NCI-H345 (cell line): ENCODE measurements at regions not wholly inside any gene's neighbourhood (a gene's known extent, or its start where the extent isn't known, plus 50 kb on each side); places are given as distances from the start of the nearest gene placed in this dataset.
"Not testable (repeated sequence)": the region's sequence is repeated elsewhere in the genome, so short reads cannot be mapped to it uniquely, and the experiment has no call there.

ENCODE experiments used
- DNase-seq: peaks from one replicate; lab custom pipeline; 2025; lab: John Stamatoyannopoulos, UW

DNA sequence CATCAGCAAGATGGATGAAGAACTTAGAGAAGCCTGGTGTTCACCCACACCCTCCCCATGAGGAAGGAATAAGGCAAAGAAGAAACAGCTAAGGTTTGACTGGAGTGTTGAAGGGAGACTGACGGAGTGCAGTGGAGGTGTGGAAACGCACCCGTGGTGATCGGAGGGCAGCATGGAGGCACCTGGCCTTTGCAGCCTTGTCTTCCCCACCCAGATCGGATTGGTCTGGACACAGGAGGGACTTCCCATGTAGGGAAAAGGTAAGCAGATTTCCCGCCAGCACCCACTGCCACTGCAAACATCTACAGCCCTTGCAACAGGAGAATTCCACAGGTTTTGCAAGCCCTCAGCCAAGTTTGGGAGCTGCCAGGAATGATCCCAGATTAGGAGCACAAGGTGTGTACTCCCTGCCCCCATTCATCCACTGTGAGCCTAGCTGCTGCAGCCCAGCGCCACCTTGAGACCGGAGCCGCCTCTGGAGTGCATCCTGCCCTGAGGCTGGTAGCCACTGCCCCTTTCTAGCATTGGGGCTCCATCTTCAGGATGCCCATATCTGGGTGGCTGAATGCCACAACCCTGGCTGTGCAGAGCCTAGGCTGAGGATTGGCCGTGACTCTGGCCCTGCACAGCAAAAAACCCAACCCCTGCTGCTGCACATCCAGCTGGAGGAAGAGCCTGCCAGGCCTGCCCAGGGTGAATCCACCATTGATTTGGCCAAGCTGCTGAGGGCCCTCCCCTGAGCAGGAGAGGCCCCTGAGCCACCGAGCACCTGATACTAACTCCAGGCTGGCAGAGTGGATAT lies 411.1 kb downstream of the TMEM121 start:
- DNase-seq, result no peak

DNA sequence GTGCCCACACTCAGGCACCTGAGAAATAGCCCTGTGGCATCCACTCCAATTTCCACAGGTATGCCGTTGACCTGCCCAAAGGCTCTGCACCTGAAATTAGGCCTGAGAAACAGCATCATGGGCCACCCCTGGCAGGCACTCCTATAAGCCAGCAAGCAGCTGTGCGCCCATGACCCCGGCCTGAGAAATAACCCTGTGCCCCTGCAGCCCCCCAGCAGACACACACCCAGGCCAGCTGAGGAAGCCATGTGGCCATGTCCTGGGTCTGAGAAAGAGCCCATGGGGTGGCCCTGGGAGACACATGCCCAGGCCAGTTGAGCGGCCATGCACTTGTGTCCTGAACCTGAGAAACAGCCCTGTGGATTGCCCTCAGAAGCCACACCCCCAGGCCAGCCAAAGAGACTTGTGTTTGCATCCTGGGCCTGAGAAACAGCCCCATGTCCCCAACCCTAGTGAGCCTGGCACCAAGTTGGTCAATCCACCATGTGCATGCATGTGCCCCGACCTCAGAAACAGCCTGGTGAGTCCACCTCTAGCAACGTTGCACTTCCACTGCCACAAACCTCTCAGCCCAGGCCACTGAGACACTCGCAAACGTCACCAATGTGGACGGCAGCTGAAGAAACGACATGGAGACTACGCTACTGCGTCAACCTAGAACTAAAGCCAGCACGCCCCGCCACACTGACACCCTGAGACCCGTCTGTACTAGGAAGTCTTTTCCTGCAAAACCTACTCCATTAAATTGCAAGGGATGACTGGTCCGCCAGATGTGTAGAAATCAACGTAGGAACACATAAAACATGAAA lies 411.9 kb downstream of the TMEM121 start:
- no peak for DNase-seq

DNA sequence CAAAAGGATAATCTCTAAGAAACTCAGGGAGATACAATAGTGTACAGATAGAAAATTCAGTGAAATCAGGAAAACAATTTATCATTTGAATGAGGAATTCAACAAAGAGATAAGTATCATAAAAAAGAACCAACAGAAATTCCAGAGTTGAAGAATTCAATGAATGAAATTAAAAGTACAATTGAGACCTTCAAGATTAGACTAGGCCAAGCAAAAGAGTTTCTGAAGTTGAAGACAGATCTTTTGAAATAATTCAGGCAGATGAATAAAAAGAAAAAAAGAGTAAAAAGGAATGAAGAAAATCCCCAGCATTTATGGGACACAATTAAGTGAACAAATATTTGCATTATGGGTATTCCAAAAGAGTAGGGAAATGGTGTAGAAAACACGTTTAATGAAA lies 412.6 kb downstream of the TMEM121 start:
- DNase-seq, result no peak

DNA sequence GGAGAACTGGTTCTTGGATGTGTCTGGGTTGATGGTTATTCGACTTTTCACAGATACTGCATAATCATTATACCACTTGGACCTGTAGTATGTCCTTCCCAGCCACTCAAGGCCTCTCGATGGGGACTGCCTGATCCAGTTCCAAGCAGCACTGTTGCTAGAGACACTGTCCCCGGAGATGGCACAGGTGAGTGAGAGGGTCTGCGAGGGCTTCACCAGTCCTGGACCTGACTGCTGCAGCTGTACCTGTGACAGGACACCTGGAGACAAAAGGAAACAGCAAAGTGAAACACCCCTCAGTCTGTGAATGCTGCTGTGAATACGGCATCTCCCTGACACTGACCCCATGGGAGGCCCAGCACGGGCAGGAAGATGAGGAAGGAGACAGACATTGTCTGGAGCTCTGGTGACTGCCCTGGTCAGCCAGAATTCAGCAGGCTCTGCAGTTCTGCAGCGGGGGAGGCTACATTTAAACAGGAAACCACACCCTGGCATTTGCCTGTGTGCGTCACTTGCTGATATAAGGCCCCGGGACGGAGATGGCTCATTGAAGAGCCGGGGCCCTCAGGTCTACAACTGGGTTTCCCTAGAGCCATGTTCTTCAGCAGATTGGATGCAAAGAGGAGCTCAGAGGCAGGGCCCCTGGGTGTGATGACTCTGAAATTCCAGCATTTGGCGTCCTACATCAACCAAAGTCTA lies 413.6 kb downstream of the TMEM121 start:
- DNase-seq, result no peak

DNA sequence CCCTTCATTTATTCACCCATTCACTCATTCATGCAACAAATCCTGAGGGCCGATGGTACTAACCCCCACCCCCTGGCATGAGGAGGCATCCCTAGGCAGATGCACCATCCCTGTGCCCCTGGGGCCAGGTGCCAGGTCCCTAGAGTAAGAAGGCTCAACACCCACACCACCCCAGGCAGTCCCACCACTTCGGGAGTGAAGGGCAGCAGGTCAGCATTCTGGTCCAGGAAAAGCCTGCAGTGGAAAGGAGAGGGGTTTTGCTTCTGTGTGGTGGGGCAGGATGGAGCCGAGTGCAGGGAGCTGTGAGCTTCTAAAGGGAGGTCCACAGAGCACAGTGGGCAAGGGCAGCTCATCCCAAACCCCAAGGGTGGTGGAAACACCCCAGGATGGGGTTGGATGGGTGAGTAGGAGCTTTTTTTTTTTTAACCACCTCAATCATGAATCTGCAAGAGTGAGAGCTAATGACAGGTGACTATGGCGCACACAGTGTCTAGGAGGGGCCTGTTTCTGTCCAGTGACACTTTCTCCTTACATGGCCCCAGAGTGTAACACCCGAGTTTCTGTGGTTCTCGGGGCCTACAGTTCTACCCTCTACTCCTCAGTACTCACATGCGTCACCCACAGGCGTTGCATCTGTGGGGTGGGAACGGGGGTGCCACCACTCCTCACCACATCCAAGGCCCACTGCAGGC lies 414.3 kb downstream of the TMEM121 start:
- no peak for DNase-seq

DNA sequence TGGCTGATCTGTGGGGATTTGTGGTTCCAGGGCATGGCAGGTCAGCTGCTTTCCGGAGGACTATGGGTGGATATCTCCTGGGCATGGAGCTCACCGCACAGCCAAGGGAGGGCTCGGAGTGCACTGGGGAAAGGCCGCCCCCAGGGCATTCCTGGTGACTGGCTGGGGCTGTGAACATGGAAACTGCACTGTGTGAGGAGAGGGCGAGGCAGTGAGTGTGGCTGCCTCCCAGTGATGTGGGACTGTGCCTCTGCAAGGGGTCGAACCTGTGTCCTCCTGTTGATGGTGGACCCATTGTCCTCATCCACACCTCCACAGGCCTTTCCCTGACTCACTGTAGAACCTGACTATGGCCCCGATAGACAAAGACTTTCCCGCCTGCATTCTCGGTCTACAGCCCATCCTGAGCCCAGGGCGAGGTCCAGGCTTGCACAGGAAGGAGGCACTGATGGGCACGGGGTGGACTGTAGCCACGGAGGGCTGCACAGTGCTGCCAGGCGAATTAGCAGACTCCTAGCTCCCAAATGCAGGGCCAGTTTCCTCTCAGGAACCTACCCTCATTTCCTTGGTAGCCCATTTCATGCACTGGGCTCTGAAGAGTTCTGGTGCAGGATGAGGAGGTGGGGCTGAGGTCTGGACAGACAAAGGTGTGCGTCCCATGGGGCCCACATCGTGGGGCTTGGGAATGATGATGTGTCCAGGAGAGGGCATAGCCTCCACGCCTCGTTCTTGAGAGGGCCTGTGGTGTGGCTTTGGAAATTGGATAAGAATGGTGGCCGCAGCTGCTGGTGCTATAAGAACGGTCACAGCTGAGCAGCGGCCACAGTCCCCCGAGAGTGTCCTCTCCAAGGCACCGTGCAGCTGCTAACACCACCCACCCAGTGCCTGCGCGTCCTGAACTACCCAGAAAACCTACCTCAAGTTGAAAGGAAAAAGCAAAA lies 415.1 kb downstream of the TMEM121 start:
- no peak for DNase-seq

DNA sequence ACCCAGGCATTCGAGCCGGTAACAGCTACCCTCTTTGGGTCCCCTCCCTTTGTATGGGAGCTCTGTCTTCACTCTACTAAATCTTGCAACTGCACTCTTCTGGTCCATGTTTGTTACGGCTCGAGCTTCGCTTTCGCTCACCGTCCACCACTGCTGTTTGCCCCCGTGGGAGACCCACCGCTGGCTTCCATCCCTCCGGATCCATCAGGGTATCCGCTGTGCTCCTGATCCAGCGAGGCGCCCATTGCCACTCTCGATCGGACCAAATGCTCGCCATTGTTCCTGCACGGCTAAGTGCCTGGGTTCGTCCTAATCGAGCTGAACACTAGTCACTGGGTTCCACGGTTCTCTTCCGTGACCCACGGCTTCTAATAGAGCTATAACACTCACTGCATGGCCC lies 416.3 kb downstream of the TMEM121 start:
- not testable (repeated sequence) for DNase-seq

DNA sequence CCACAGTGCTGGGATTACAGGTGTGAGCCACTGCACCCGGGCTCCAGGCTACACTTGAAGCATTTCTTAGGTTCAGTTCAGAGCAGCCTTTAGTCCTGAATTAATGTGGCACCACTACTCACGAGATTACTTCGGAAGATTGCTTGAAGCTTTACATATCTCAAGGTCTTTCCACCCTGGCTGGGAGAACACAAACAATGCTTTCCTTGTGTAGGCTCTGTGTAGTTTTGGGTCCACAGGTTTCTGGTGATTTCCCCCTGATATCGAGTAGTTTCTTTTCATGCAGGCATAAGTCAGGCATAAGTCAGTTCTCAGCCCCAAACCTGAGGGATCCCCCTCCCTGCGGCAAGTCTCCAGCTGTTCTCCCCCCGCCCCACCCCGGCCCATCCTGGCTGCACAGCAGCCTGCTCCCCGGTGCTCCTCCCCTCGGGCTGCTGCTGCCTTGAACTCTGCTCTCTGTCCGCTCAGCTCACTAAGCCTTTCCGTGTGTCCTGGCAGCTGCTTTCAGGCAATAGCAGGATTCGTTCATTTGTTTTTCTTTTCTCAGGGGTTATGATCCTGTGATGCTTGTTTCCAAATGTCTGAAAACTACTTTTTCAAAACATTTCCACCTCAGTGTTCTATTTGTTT lies 417.7 kb downstream of the TMEM121 start:
- no peak for DNase-seq

DNA sequence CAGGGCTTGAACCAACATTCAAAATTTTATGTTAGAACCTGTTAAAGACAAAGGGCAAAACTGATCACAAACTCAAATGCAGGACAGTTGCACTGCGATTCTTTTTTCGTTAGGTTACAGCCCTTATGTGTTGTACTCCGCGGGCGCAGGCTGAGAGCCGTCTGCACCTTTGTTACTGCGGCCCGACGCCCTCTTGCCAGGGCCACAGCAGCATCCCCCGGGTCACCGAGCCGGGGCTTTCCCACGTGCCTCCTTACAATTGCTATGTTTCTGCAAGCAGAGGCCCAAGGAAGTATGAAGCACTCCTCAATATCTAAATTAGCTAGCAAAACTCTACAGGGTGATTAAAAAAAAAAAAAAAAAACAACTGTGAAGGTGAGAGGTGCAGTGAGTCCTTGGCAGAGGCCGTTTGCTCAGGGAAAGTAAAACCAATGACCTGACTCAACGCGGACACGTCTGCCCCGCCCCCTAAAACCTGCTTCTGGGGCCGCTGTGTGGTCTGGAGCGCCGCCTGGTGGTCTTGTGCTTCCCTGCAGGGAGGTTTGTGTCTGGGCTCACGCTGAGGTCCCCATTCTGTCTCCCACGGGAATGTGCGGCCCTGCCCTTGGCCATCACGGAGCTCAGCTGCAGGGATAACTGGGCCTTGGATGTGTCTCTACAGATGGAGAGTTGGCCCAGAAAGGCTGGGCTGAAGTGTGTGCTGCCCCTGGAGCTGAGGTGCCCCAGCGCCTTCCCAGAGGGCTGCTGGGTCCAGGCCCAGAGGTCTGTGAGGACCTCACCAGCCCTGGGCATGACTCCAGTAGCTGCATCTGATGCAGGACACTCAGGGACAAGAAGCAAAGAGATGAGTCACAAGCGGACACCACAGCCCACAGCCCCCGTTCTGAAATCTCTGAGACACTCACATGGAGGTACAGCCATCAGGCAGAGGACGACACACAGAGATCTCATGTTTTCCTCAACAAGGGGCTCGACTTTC lies 418.5 kb downstream of the TMEM121 start:
- DNase-seq, result peak; percentile 35

DNA sequence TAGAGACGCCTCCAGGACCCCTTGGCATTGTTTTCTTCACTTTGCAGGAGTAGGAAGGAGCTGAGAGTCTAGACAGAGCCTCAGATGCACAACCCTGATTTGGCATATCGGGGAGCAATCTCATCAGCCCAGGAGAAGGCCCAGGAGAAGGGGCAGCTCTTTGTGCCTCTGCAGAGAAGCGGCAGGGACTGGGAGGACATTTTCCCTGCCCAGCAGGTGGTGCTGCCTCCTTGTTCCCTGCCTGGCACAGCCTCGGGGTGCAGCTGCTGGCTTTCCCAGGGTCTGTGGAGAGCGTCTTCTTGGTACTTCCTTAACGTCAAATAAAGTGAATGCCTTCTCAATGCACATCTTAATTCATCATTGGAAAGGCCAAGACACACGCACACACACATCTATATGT lies 419.5 kb downstream of the TMEM121 start:
- DNase-seq, result no peak

DNA sequence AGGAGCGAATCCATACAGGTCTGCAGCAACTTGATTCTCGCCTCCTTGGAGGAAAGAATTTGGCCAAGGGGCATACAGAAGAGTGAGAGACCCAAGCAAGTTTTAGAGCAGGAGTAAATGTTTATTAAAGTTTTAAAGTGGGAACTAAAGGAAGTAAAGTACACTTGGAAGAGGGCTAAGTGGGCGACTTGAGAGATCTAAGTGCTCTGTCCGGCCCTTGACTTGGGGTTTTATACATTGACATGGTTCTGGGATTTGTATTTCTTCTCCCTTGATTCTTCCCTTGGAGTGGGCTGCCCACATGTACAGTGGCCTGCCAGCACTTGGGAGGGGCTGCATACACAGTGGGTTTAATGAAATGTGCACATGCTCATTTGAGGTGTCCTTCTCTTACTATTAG lies 421.2 kb downstream of the TMEM121 start:
- DNase-seq, result no peak

DNA sequence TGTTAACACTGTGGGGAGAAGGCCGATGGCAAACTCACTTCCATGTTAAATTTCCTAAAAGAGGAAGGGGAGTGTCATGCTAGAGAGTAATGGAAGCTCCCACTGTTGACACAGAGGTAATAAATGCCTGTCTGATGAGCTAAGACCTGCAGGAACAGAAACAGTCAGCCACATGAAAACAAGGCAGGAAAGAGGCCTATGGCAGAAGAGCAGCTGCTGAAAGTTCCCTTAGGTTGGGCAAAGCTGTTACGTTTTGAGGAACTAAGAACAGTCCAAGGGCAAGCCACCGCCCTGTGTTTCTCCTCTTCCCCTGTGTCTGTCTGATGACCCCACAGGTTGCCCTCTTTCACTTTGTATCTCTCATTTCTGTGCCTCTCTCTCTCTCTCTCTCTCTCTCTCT lies 422.6 kb downstream of the TMEM121 start:
- DNase-seq, result not testable (repeated sequence)

DNA sequence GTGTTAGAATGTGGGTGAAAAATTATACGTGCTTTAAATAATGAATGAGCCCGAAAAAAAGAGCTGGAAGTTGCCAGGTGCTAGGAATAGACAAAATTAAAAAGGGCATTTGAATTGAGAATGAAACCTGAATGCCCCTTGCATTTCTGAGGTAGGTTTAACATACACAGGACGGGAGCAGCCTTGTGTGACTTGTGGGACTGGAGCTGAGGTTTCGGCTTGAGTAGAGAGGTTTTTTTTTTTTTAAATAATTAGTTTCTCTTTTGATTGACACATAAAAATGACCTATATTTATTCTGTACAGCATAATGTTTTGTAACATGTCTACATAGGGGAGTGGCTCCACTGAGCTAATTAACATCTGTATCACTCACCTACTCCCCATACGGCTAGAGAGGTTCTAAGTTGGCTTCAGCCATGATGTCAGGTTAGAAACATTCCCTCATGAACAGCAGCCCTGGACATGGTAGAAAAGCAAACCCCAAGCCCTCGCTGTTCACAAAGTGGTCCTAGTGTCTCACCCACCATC lies 424.0 kb downstream of the TMEM121 start:
- not testable (repeated sequence) for DNase-seq

DNA sequence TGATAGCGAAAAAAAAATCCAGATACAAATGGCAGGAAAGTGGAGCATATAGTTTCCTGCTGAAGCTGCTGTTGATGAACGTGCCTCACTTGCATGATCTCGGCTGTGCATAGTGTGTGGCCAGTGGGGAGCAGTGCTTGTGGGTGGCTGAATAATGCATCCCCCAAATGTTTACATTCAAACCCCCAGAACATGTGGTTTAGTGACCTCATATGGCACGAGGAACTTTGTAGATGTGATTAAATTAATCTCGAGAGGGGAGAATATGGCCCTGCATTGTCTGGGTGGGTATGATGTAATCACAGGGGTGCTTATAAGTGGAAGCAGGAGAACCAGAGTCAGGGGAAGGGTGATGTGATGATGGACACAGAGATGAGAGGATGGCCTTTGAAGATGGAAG lies 425.0 kb downstream of the TMEM121 start:
- no peak for DNase-seq

DNA sequence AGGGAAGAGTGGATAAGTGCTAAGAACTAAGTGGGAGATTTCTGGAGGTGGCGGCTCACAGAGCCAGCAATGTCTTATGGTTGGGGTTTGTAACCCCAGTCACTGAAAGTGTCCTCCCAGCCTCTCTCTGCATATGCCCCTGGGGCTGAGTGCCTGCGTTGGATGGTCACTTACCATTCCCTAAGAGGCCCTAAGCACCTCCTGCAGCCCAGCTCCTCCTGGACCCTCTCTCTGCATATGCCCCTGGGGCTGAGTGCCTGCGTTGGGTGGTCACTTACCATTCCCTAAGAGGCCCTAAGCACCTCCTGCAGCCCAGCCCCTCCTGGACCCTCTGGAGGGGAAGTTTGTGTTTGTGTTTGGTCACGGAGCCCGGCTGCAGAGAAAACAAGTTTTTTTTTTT lies 425.8 kb downstream of the TMEM121 start:
- DNase-seq, result no peak

DNA sequence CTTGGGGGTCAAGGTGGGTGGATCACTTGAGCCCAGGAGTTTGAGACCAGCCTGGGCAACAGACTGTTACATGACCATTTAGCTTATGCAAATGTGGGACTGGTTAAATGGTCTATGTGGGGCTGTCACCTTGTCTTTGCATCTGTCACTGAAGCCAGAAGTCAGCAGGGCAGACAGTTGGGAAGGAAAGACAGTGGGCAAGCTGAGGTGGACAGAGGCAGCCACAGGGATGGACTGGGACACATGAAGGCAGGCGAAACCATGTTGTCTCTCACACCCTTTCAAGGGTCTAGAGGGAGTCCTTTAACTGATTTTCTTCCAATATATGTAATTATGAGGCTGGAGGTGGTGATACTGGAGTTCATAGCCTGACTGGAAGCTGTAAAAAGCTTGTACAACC lies 426.4 kb downstream of the TMEM121 start:
- DNase-seq, result no peak

DNA sequence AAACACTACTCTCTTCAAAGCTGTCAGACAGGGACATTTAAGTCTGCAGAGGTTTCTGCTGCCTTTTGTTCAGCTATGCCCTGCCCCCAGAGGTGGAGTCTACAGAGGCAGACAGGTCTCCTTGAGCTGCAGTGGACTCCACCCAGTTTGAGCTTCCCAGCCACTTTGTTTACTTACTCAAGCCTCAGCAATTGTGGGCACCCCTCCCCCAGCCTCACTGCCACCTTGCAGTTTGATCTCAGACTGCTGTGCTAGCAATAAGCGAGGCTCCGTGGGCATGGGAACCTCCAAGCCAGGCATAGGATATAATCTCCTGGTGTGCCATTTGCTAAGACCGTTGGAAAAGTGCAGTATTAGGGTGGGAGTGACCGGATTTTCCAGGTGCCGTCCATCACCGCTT lies 435.2 kb downstream of the TMEM121 start:
- DNase-seq, result not testable (repeated sequence)

DNA sequence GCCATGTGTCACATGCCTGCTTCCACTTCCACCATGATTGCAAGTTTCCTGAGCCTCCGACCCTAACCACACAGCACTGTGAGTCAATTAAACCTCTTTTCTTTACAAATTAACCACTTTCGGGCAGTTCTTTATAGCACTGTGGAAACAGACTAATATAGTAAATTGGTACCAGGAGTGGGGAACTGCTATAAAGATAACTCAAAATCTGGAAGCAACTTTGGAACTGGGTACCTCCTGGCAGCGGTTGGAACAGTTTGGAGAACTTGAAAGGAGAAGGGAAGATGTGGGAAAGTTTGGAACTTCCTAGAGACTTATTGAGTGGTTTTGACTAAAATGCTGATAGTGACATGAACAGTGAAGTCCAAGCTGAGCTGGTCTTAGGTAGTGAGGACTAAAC lies 436.1 kb downstream of the TMEM121 start:
- DNase-seq, result no peak

DNA sequence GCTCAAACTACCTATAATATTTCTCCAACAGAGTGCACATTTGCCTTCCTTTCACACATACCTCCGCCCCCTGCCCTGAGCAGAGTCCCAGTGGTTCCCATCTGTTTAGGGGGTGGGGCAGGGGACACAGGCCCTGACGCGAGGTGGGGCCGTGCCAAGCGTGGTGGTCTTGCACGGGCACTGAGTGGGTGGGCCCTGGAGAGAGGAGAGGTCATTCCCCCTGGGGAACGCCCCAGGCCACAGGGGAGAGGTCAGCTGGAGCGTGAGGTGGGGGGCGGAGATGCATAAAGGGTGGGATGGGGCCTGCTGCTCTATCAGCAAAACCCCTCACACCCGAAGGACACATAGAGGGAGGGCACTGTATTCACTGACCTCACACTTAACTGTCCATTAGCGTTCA lies 441.9 kb downstream of the TMEM121 start:
- DNase-seq, result no peak
